WERI-Rb-1 (cell line): ENCODE measurements at regions not wholly inside any gene's neighbourhood (a gene's known extent, or its start where the extent isn't known, plus 50 kb on each side); places are given as distances from the start of the nearest gene placed in this dataset.

ENCODE experiments used
- DNase-seq: peaks from one replicate; pipeline ENCODE4 v3.0.0-alpha.2; 2020
- H3K27ac ChIP-seq: fragments of 250-450 bp; sonication (Bioruptor Pico); 2 replicates; pipeline ENCODE4 v1.5.1; 2020; ENCODE audit warnings: mild to moderate bottlenecking, moderate library complexity
- H3K27me3 ChIP-seq: fragments of 250-450 bp; sonication (Bioruptor Pico); 2 replicates; pipeline ENCODE4 v1.5.1; 2021; ENCODE audit warnings: mild to moderate bottlenecking, low read depth, moderate library complexity; ENCODE audit not compliant: insufficient read depth, severe bottlenecking
- H3K36me3 ChIP-seq: fragments of 250-450 bp; sonication (Bioruptor Pico); 2 replicates; pipeline ENCODE4 v1.5.1; 2020; ENCODE audit warnings: mild to moderate bottlenecking, moderate library complexity
- H3K4me3 ChIP-seq: 2 replicates; pipeline ENCODE4 v1.5.1; 2011; ENCODE audit warnings: low read depth, mild to moderate bottlenecking, control low read depth, low read length
- H3K9me3 ChIP-seq: fragments of 250-450 bp; sonication (Bioruptor Pico); 2 replicates; pipeline ENCODE4 v1.5.1; 2021; ENCODE audit warnings: mild to moderate bottlenecking, moderate library complexity; ENCODE audit not compliant: severe bottlenecking
- TF ChIP-seq, protein P1 (sequence below): IDR thresholded peaks from 2 replicates; pipeline ENCODE4 v1.5.1; 2011; ENCODE audit warnings: low read depth, mild to moderate bottlenecking, control low read depth, inconsistent platforms, low read length

DNA sequence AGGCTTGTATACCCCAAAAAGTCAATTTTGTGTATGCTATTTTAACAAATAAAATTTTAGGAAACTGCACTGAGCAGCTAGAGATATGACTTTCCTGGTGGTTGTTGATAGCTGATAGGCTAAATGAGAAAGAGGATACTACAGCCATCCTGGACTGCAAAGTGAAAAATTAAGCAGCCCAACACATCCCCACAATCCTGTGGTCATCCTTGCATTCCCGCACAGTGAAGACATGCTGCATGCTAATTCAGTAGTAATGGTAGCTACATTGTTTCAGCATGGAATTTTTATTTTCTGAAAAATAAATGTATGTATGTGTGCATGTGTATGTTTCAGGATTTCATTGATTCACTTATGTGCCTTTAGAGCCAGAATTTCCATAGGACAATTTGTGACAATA lies 124.2 kb upstream of the CCDC68 start:
- H3K4me3 ChIP-seq: no peak overlapping the region
- H3K27me3 ChIP-seq: peaks cover 84% of the 10 kb centered on the region
- no peak for DNase-seq
- H3K36me3 ChIP-seq: no peaks in the 10 kb centered on the region
- no peak overlapping the region for H3K27ac ChIP-seq
- no peaks in the 10 kb centered on the region for H3K9me3 ChIP-seq
- TF ChIP-seq, protein P1, sequence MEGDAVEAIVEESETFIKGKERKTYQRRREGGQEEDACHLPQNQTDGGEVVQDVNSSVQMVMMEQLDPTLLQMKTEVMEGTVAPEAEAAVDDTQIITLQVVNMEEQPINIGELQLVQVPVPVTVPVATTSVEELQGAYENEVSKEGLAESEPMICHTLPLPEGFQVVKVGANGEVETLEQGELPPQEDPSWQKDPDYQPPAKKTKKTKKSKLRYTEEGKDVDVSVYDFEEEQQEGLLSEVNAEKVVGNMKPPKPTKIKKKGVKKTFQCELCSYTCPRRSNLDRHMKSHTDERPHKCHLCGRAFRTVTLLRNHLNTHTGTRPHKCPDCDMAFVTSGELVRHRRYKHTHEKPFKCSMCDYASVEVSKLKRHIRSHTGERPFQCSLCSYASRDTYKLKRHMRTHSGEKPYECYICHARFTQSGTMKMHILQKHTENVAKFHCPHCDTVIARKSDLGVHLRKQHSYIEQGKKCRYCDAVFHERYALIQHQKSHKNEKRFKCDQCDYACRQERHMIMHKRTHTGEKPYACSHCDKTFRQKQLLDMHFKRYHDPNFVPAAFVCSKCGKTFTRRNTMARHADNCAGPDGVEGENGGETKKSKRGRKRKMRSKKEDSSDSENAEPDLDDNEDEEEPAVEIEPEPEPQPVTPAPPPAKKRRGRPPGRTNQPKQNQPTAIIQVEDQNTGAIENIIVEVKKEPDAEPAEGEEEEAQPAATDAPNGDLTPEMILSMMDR: no peak

DNA sequence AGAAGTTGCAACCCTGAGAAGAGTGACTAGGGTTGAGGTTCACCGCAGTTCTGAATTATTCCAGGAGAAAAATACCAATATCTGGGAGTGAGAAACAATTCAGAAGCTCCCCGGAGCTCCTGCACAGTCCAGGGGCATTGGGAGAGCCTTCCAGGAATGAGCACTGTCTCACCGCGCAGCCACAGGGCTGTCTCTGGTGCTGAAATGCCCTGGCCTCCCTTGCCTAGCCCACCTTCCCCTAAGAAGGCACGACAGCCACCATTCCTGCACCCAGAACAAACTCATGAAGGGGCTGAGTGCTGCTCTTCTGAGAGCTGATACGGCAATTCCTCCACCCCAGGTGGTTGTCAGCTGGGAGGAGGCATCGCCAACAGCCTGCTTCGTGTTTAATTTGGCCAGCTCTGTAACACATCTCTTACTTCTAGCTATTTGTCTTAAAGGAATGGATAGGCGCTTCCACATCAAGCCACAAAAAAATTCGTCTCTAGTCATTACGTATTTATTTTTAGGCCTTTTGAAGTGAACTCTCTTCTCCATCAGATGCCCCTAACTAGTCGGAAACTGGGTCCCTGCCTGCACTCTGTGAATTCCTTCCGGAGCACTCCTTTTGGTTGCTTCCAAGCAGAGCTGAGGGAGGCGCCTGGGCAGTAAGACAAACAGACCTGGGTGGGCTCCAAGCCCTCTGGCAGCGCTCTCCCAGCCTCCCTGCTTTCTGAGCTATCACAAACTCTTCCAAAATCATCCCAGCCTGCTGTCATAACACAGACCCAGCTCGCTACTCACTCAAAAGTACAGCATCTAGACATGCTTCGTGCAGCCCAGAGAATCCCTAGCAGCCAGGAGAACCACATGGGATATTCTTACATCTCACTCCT lies 120.5 kb upstream of the CCDC68 start:
- Histone ChIP-seq H3K27ac (no peak overlapping the region), H3K4me3 (no peak overlapping the region), H3K27me3 (peaks cover 83% of the 10 kb centered on the region), H3K36me3 (no peaks in the 10 kb centered on the region), H3K9me3 (no peaks in the 10 kb centered on the region)
- TF ChIP-seq, protein P1: no peak
- DNase-seq: no peak

DNA sequence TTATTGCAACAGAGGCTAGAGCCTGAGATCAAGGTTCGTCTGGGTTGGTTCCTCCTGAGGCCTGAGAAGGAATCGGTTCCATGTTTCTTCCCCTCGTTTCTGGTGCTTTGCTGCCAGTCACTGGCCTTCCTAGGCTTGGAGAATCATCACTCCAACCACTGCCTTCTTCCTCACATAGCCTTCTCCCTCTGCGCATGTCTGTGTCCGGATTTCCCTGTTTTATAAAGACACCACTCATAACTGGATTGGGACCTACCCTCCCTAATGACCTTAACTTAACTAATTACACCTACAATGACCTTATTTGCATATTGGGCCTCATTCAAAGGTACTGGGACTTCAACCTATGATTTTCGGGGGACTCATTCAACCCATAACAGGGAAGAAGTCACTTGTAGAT lies 119.8 kb upstream of the CCDC68 start:
- no peak for DNase-seq
- TF ChIP-seq, protein P1: no peak
- H3K9me3 ChIP-seq: no peaks in the 10 kb centered on the region
- no peaks in the 10 kb centered on the region for H3K36me3 ChIP-seq
- H3K4me3 ChIP-seq: no peak overlapping the region
- H3K27ac ChIP-seq: no peak overlapping the region
- peaks cover 87% of the 10 kb centered on the region for H3K27me3 ChIP-seq

DNA sequence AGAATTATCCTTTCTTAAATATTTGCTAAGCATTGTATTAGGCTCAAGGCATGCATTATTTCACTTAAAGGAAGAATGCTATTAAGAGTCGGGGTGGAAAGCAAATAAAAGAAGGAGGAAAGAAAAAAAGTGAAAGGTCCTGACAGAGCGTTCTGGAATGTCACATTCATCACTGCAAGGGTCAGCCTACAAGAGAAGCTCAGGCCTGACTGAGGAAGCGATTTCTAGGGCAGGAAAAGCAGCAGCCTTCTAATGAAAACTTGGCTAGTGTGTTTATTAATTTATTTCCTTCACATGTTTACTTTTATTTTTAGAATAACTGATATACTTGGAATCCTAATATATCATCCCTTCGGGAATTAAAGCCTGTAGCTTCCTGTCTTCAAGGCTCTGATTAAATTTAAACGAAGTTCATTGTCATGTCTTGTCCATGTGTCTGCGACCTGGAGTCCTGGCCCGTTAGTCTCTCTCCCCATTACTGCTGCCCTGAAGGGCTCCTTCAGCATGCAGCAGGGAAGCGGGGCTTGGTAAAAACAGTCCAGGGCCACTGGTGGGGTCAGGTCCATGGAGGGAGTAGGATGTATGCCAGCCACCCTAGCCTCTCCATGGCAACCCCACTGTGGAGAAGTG lies 119.2 kb upstream of the CCDC68 start:
- Histone ChIP-seq H3K27ac (no peak overlapping the region), H3K36me3 (no peaks in the 10 kb centered on the region), H3K27me3 (peaks cover 87% of the 10 kb centered on the region), H3K4me3 (no peak overlapping the region), H3K9me3 (no peaks in the 10 kb centered on the region)
- DNase-seq: no peak
- TF ChIP-seq, protein P1: no peak

DNA sequence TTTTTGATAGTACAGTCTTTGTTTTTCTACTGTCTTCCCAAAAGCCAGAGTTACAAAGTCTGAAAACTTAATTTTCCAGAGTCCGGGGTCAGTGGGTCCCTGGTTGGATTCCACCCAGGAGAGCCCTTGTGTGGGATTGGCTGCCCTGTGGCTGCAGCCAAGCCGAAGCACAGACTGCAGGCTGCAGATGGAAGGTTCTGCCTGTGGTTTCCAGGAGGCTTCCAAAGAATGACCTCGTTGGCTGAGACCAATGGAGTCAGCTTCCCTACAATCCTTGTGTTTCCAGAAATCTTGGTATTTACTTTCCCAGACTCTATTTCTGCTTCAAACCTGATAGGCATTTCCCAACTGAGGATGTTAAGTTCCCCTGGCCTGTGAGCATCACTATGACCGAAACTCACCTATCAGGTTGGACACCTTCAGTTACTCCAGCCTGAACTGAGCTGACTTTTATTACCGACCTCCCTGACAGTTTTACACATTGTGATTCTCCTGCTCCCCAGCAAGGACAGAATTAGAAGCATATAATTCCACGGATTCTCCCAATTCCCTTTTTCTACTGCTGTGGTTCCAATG lies 117.5 kb upstream of the CCDC68 start:
- TF ChIP-seq, protein P1: no peak
- H3K4me3 ChIP-seq: no peak overlapping the region
- DNase-seq: no peak
- no peaks in the 10 kb centered on the region for H3K36me3 ChIP-seq
- H3K27ac ChIP-seq: no peak overlapping the region
- H3K27me3 ChIP-seq: peaks cover 94% of the 10 kb centered on the region
- H3K9me3 ChIP-seq: no peaks in the 10 kb centered on the region
